IMR-90 (cell line): ENCODE measurements at regions not wholly inside any gene's neighbourhood (a gene's known extent, or its start where the extent isn't known, plus 50 kb on each side); places are given as distances from the start of the nearest gene placed in this dataset.

ENCODE experiments used
- ATAC-seq: fragments of 200-7000 bp; cut with Tn5 transposase; 2 replicates; pipeline ENCODE4 v1.9.1; 2020; ENCODE audit warnings: low read depth, mild to moderate bottlenecking, moderate library complexity
- BruUV-seq: library from RNA; stranded (reverse); fragments of 400-500 nt; replicated peaks from 2 replicates; lab custom pipeline; 2021; lab: Mats Ljungman, UMichigan
- CTCF ChIA-PET: fragments of 300-600 bp; formaldehyde crosslinking; extraction: SDS; loops from one replicate; lab custom pipeline; 2021; ENCODE audit warnings: antibody characterized with exemption; lab: Yijun Ruan, JAX
- POLR2A ChIA-PET: fragments of 300-600 bp; sonication (Branson Sonifier 250); formaldehyde crosslinking; loops from one replicate; lab custom pipeline; 2022; ENCODE audit warnings: antibody characterized with exemption; ENCODE audit not compliant: unreplicated experiment; lab: Charles Lee
- DNase-seq: peaks from one replicate; pipeline ENCODE4 v3.0.0; 2013
- H2AFZ ChIP-seq: replicated peaks from 2 replicates; pipeline ENCODE3; 2013; ENCODE audit warnings: low read length, mild to moderate bottlenecking; ENCODE audit not compliant: poor library complexity
- H2AK5ac ChIP-seq: 2 replicates; pipeline ENCODE4 v1.6.1; 2013; ENCODE audit warnings: low read depth, low read length, inconsistent platforms
- H2AK9ac ChIP-seq: replicated peaks from 2 replicates; pipeline ENCODE3; 2013; ENCODE audit warnings: mild to moderate bottlenecking, low read depth, low read length, moderate library complexity; ENCODE audit not compliant: poor library complexity
- H2BK120ac ChIP-seq: 2 replicates; pipeline ENCODE4 v1.6.1; 2013; ENCODE audit warnings: low read depth, low read length, inconsistent platforms
- H2BK15ac ChIP-seq: 3 replicates; pipeline ENCODE4 v1.6.1; 2013; ENCODE audit warnings: low read depth, low read length, inconsistent platforms
- H2BK20ac ChIP-seq: 2 replicates; pipeline ENCODE4 v1.6.1; 2013; ENCODE audit warnings: low read depth, mild to moderate bottlenecking, inconsistent platforms, low read length, moderate library complexity
- H2BK5ac ChIP-seq: 2 replicates; pipeline ENCODE4 v1.6.1; 2013; ENCODE audit warnings: mild to moderate bottlenecking, low read depth, low read length, inconsistent platforms; ENCODE audit not compliant: poor library complexity, severe bottlenecking
- H3K14ac ChIP-seq: replicated peaks from 2 replicates; pipeline ENCODE4 v1.6.1; 2013; ENCODE audit warnings: low read depth, low read length, inconsistent platforms
- H3K18ac ChIP-seq: 2 replicates; pipeline ENCODE4 v1.6.1; 2013; ENCODE audit warnings: low read depth, low read length, control low read depth
- H3K23ac ChIP-seq: 2 replicates; pipeline ENCODE4 v1.6.1; 2013; ENCODE audit warnings: low read depth, low read length, inconsistent platforms
- H3K27ac ChIP-seq: 2 replicates; pipeline ENCODE4 v1.5.1; 2013; ENCODE audit warnings: mild to moderate bottlenecking, control low read depth, low read length; ENCODE audit not compliant: insufficient read depth
- H3K27me3 ChIP-seq: 2 replicates; pipeline ENCODE4 v1.6.1; 2013; ENCODE audit warnings: low read length; ENCODE audit not compliant: control insufficient read depth, insufficient read depth
- H3K36me3 ChIP-seq: 2 replicates; pipeline ENCODE4 v1.6.1; 2013; ENCODE audit warnings: low read length, mixed read lengths; ENCODE audit not compliant: control insufficient read depth, insufficient read depth
- H3K4ac ChIP-seq: 2 replicates; pipeline ENCODE4 v1.6.1; 2013; ENCODE audit warnings: low read depth, low read length, inconsistent platforms
- H3K4me1 ChIP-seq: 2 replicates; pipeline ENCODE4 v1.6.1; 2013; ENCODE audit warnings: low read length, mixed read lengths; ENCODE audit not compliant: control insufficient read depth, insufficient read depth
- H3K4me2 ChIP-seq: 2 replicates; pipeline ENCODE4 v1.6.1; 2013; ENCODE audit warnings: low read depth, mild to moderate bottlenecking, control low read depth, low read length, moderate library complexity
- H3K4me3 ChIP-seq: 2 replicates; pipeline ENCODE4 v1.5.1; 2013; ENCODE audit warnings: low read depth, mild to moderate bottlenecking, control low read depth, low read length, moderate library complexity; ENCODE audit not compliant: insufficient read depth
- H3K56ac ChIP-seq: 2 replicates; pipeline ENCODE4 v1.6.1; 2013; ENCODE audit warnings: low read length, inconsistent platforms; ENCODE audit not compliant: insufficient read depth; ENCODE audit errors: extremely low read depth
- H3K79me1 ChIP-seq, 2 experiments: 2 replicates each; pipeline ENCODE4 v1.6.1; 2013; ENCODE audit warnings: low read length in 2 of 2, inconsistent platforms in 1 of 2, low read depth in 1 of 2
- H3K9ac ChIP-seq: 2 replicates; pipeline ENCODE4 v1.6.1; 2013; ENCODE audit warnings: low read depth, low read length, control low read depth
- H3K9me1 ChIP-seq: 2 replicates; pipeline ENCODE4 v1.6.1; 2013; ENCODE audit warnings: low read length, inconsistent platforms; ENCODE audit not compliant: insufficient read depth
- H3K9me3 ChIP-seq: 2 replicates; pipeline ENCODE4 v1.6.1; 2013; ENCODE audit warnings: low read length; ENCODE audit not compliant: control insufficient read depth, insufficient read depth
- H4K20me1 ChIP-seq: 2 replicates; pipeline ENCODE4 v1.6.1; 2013; ENCODE audit warnings: low read length, inconsistent platforms; ENCODE audit not compliant: insufficient read depth
- H4K5ac ChIP-seq: 2 replicates; pipeline ENCODE4 v1.6.1; 2013; ENCODE audit warnings: mild to moderate bottlenecking, low read depth, low read length, control low read depth
- H4K8ac ChIP-seq, 2 experiments: 2 replicates each; pipeline ENCODE4 v1.6.1; 2013; ENCODE audit warnings: low read depth in 2 of 2, low read length in 2 of 2, control low read depth in 1 of 2, inconsistent platforms in 1 of 2
- H4K91ac ChIP-seq: 2 replicates; pipeline ENCODE4 v1.6.1; 2013; ENCODE audit warnings: low read depth, low read length, inconsistent platforms; ENCODE audit not compliant: insufficient read depth
- BHLHE40 ChIP-seq: fragments of 150-350 bp; IDR thresholded peaks from 2 replicates; pipeline ENCODE4 v1.6.1; 2016; ENCODE audit warnings: mild to moderate bottlenecking, low read depth, low read length
- CEBPB ChIP-seq: IDR thresholded peaks from 2 replicates; pipeline ENCODE4 v1.6.1; 2012; ENCODE audit warnings: low read depth, low read length, improper control_type of control experiment
- CHD1 ChIP-seq: IDR thresholded peaks from 2 replicates; pipeline ENCODE4 v1.6.1; 2012; ENCODE audit warnings: low read depth, low read length, improper control_type of control experiment
- CTCF ChIP-seq: conservative IDR thresholded peaks from 2 replicates; pipeline ENCODE4 v1.5.1; 2012; ENCODE audit warnings: mild to moderate bottlenecking, low read depth, low read length, improper control_type of control experiment
- ELK1 ChIP-seq: fragments of 150-350 bp; IDR thresholded peaks from 2 replicates; pipeline ENCODE4 v1.6.1; 2016; ENCODE audit warnings: low read depth, mild to moderate bottlenecking, low read length, moderate library complexity, borderline replicate concordance
- FOS ChIP-seq: fragments of 150-350 bp; IDR thresholded peaks from 2 replicates; pipeline ENCODE4 v1.6.1; 2016; ENCODE audit warnings: low read depth, low read length
- MAFK ChIP-seq: IDR thresholded peaks from 2 replicates; pipeline ENCODE4 v1.6.1; 2012; ENCODE audit warnings: low read depth, low read length, improper control_type of control experiment
- MAZ ChIP-seq: IDR thresholded peaks from 2 replicates; pipeline ENCODE4 v1.6.1; 2012; ENCODE audit warnings: low read depth, mild to moderate bottlenecking, low read length, improper control_type of control experiment, moderate library complexity, borderline replicate concordance
- MXI1 ChIP-seq: IDR thresholded peaks from 2 replicates; pipeline ENCODE4 v1.6.1; 2012; ENCODE audit warnings: low read depth, mild to moderate bottlenecking, low read length, moderate library complexity, borderline replicate concordance
- NFE2L2 ChIP-seq: fragments of 150-350 bp; IDR thresholded peaks from 2 replicates; pipeline ENCODE4 v1.6.1; 2016; ENCODE audit warnings: low read depth, mild to moderate bottlenecking, low read length
- POLR2A ChIP-seq: IDR thresholded peaks from 2 replicates; pipeline ENCODE4 v1.6.1; 2012; ENCODE audit warnings: mild to moderate bottlenecking, low read depth, low read length
- RAD21 ChIP-seq: IDR thresholded peaks from 2 replicates; pipeline ENCODE4 v1.6.1; 2012; ENCODE audit warnings: low read length, improper control_type of control experiment
- RCOR1 ChIP-seq: IDR thresholded peaks from 2 replicates; pipeline ENCODE4 v1.6.1; 2012; ENCODE audit warnings: mild to moderate bottlenecking, low read length, improper control_type of control experiment; ENCODE audit not compliant: insufficient replicate concordance
- RFX5 ChIP-seq: IDR thresholded peaks from 2 replicates; pipeline ENCODE4 v1.8.0; 2012; ENCODE audit warnings: low read depth, mild to moderate bottlenecking, low read length, moderate library complexity
- SMC3 ChIP-seq: fragments of 150-350 bp; IDR thresholded peaks from 2 replicates; pipeline ENCODE4 v1.6.1; 2016; ENCODE audit warnings: low read depth, mild to moderate bottlenecking, antibody characterized with exemption, low read length, moderate library complexity
- USF2 ChIP-seq: fragments of 150-350 bp; IDR thresholded peaks from 2 replicates; pipeline ENCODE4 v1.6.1; 2017; ENCODE audit warnings: mild to moderate bottlenecking, antibody characterized with exemption, low read length, low read depth
- WGBS, 2 experiments: methylation state at CpG; one replicate each; pipeline versions ENCODE4 v1.1.5 to v1.1.7; 2013; ENCODE audit warnings: missing lambda C conversion rate in 2 of 2; ENCODE audit not compliant: insufficient read length in 1 of 2; ENCODE audit errors: extremely low coverage in 2 of 2; 5-methylcytosine and 5-hydroxymethylcytosine counted together
- dilution Hi-C: fragments of 300-500 bp; cut with HindIII; formaldehyde crosslinking; loops from one replicate; pipeline ENCODE4 v1.14.3; 2018; ENCODE audit warnings: low sequenced_read_pairs; ENCODE audit not compliant: unreplicated experiment
- in situ Hi-C: fragments of 300-500 bp; cut with MboI; formaldehyde crosslinking; loops from 3 replicates; pipeline ENCODE4 v1.14.3; 2019; ENCODE audit warnings: low sequenced_read_pairs, inconsistent platforms, mixed read lengths
- intact Hi-C: fragments of 100-400 bp; cut with micrococcal nuclease; formaldehyde crosslinking; loops from 2 replicates; pipeline ENCODE4 v1.10.0; 2022

- Histone ChIP-seq H3K9me3 (no peaks in the 10 kb centered on the region; the same call in 1 of the 2 replicates), H3K4me1 (no peaks in the 10 kb centered on the region), H3K18ac (no peak overlapping the region), H3K14ac (no peak overlapping the region), H2AK9ac (no peak overlapping the region), H3K79me1 (no peaks in the 10 kb centered on the region), H4K8ac (no peak overlapping the region), H4K5ac (no peak overlapping the region), H3K4me2 (no peak overlapping the region), H2AK5ac (no peak overlapping the region), H3K4ac (no peak overlapping the region), H2BK20ac (no peak overlapping the region), H3K9me1 (no peaks in the 10 kb centered on the region), H4K20me1 (no peaks in the 10 kb centered on the region), H3K27me3 (no peaks in the 10 kb centered on the region), H3K23ac (no peak overlapping the region), H4K91ac (no peak overlapping the region), H3K27ac (no peak overlapping the region), H2AFZ (no peak overlapping the region), H3K9ac (no peak overlapping the region), H2BK5ac (no peak overlapping the region), H3K4me3 (no peak overlapping the region), H2BK15ac (no peak overlapping the region), H2BK120ac (no peak overlapping the region), H3K36me3 (no peaks in the 10 kb centered on the region), H3K56ac (no peak overlapping the region)
- no TSS peak for BruUV-seq
- DNase-seq, result no peak
- WGBS, 2 experiments, result no CpG with 5 or more reads among the region's 2 CpGs
- in situ Hi-C loops (no loop called here), intact Hi-C loops (no loop called here), dilution Hi-C loops (no loop called here)
- CTCF ChIA-PET, result no interaction called here
- POLR2A ChIA-PET, result no interaction called here
- no peak for ATAC-seq
- no peak for TF ChIP-seq MXI1
- no peak for TF ChIP-seq BHLHE40
- TF ChIP-seq CTCF, result no peak
- TF ChIP-seq MAFK, result no peak
- TF ChIP-seq NFE2L2, result no peak
- no peak for TF ChIP-seq ELK1
- no peak for TF ChIP-seq RCOR1
- TF ChIP-seq RFX5, result no peak
- TF ChIP-seq RAD21, result no peak
- TF ChIP-seq USF2, result no peak
- TF ChIP-seq POLR2A, result no peak
- no peak for TF ChIP-seq SMC3
- no peak for TF ChIP-seq MAZ
- TF ChIP-seq FOS, result no peak
- TF ChIP-seq CHD1, result no peak
- no peak for TF ChIP-seq CEBPB
These were observed 164.2 kb downstream of the ALG10 start for GRCh38 chr12:34186492-34186891.
